Stimulated activated CD8-positive, alpha-beta memory T cell treated with anti-CD3 and anti-CD28 coated beads, Interleukin-2, amount 100 ng/mL, for 1 hour (primary cell): ENCODE measurements at regions not wholly inside any gene's neighbourhood (a gene's known extent, or its start where the extent isn't known, plus 50 kb on each side); places are given as distances from the start of the nearest gene placed in this dataset.
"Not testable (repeated sequence)": the region's sequence is repeated elsewhere in the genome, so short reads cannot be mapped to it uniquely, and the experiment has no call there.

ENCODE experiments used
- DNase-seq, 2 donors: peaks; one replicate each; pipeline ENCODE4 v3.0.0-alpha.2; 2020; ENCODE audit warnings: low read depth in 2 of 2

- no peak for DNase-seq
These were observed 225.0 kb downstream of the CYP26B1 start for GRCh38 chr2:71922499-71923142.

- DNase-seq: no peak
These were observed 225.6 kb downstream of the CYP26B1 start for GRCh38 chr2:71922091-71922490.

- not testable (repeated sequence) for DNase-seq
These were observed 226.8 kb downstream of the CYP26B1 start for GRCh38 chr2:71920819-71921218.

GRCh38 chr2:71919708-71920107, 228.0 kb downstream of the CYP26B1 start:
- DNase-seq: no peak

DNA sequence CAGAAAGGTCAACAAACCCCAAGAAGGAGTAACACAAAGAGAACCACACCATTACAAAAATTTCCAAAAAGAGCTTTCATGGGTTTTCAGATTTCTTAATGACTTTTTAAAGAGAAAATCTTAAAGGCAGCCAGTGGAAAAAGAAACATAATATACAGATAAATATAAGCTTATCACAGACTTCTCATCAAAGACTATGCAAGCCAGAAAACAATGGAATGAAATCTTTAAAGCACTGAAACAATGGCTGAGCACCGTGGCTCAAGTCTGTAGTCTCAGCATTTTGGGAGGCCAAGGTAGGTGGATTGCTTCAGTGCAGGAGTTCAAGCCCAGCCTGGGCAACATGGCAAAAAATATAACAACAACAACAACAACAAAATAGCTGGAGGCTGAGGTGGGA, 237.4 kb downstream of the CYP26B1 start:
- DNase-seq: no peak

GRCh38 chr2:71908798-71909197, 238.9 kb downstream of the CYP26B1 start:
- DNase-seq: no peak

- DNase-seq: no peak
These were observed 240.2 kb downstream of the CYP26B1 start for GRCh38 chr2:71907503-71907902.

DNA sequence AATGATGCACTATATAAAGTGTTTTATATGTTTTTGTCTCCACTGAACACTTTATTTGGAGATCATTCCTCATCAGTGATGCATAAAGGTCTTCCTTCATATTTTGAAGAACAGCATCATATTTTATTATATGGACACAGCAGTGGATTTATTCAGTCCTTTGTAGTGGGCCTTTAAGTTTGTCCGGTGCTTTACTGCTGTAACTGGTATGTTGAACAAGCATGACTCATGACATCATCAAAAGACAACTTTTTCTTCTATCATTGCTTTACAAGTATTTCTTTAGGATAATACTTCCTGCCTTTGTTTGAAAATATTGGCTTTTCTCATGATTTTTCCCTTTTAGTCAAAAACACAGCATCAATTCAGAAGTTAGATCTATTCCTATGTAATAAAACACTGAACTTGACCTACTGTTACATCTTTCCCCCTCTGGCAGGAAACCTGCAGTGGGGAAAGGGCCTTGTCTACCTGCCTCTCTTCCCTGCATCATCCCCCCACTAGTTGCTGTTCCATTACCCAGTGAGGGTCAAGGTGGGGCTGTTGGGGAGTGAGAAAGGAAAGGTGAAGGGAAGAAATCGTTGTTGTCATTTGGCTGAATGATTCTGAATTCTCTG, 241.2 kb downstream of the CYP26B1 start:
- DNase-seq: no peak

GRCh38 chr2:71905205-71905604, 242.5 kb downstream of the CYP26B1 start:
- no peak for DNase-seq

GRCh38 chr2:71903841-71904240, 243.8 kb downstream of the CYP26B1 start:
- DNase-seq: no peak

DNA sequence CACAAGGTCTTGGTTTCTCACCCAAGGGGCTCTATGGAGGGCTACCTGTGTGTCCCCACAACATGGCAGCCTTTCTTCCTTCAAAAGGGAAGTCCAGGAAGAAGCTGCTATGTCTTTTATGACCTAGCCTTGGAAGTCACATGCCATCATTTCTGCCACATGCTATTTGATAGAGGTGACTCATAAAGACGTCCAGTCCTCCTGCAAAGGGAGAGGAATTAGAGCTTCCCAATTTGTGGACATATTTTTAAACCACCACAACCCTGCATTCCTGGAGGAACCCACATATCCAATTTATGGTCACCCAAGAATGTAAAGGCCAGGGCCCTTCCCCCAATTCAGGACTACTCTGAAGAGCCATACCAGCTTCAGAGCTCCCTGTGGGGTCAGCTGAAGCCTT, 246.2 kb downstream of the CYP26B1 start:
- DNase-seq: no peak

DNA sequence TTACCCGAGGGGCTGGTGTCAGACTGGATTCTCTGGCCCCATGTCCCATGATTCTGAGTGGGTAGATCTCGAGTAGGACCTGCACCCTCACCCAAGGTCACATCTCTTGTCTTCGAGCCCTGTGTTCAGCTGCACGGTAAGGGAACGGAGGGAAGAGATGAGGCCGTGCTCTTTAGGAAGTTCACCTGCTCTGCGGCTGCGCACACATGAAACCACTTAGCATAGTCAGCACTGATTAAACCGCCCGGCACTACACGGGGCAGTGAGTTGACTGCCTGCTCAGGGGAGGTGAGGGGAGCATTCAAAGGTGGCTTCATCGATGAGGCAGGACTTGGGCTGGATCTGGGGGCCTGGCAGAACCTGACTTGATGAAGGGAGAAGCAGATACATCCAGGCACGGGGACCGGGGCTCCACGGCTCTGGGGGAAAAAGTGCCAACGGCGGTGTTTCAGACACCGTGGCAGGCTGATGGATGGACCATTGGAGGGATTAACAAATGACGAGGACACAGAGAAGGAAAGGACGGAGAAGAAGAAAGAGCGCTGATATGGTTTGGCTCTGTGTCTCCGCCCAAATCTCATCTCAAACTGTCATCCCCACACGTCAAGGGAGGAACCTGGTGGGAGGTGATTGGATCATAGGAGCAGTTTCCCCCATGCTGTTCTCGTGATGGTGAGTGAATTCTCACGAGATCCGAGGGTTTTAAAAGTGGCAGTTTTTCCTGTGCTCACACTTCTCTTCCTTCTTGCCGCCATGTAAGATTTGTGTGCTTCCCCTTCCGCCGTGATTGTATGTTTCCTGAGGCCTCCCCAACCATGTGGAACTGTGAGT, 248.6 kb downstream of the CYP26B1 start:
- no peak for DNase-seq

DNA sequence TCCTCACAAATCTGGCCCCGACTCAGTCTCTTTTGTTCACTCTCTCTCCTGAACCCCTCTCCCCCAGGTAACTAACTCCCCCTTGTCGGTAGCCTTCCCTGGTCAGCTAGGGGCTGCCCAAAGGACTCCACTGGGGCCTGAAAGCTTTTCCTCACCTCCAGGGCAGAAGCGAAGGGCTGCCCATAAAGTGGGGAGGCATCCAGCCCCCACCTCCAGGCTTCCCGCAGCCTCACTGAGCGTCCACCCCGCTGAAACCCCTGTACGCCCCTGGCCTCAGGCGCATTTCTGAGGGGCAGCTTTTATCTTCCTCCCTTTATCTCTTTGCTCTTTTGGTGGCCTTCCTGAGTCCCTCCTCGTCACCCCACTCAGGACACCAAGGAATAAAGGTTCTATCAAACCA, 249.3 kb downstream of the CYP26B1 start:
- DNase-seq: no peak

DNA sequence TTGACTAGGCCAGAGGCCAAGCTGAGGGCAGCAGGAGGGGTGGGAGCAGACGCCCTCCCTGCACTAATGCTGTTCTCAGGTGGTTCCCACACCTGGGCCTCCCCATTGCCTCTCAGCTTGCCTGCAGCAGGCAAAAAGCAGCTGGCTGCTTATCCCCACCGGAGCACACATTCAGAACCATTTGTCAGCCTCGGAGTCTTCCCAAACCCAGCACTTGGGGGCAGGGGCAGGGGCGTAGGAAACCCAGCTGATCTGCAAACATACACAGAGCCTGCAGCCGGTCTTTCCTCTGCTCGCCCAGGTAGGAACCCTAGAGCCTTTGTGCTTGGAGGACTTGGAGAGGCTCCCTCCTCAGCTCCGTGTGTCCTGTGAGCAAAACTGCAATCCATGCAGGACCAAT, 249.8 kb downstream of the CYP26B1 start:
- DNase-seq: no peak

DNA sequence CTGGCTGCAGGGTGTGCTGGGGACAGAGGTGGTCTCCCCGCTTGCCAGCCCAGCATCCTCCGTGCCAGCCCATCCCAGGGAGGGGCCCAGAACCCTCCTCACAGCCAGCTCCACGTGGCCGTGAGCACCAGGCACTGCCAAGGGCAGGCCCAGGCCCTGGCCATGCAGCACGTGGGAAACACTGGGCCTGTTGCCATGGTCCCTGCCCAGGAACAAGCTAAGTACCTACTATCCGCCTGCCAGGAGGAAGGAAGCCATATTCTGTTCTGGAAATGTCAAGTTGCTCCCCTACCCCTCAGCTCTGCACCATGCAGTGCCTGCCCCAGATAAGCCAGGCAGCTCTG, 250.6 kb downstream of the CYP26B1 start:
- DNase-seq: no peak

DNA sequence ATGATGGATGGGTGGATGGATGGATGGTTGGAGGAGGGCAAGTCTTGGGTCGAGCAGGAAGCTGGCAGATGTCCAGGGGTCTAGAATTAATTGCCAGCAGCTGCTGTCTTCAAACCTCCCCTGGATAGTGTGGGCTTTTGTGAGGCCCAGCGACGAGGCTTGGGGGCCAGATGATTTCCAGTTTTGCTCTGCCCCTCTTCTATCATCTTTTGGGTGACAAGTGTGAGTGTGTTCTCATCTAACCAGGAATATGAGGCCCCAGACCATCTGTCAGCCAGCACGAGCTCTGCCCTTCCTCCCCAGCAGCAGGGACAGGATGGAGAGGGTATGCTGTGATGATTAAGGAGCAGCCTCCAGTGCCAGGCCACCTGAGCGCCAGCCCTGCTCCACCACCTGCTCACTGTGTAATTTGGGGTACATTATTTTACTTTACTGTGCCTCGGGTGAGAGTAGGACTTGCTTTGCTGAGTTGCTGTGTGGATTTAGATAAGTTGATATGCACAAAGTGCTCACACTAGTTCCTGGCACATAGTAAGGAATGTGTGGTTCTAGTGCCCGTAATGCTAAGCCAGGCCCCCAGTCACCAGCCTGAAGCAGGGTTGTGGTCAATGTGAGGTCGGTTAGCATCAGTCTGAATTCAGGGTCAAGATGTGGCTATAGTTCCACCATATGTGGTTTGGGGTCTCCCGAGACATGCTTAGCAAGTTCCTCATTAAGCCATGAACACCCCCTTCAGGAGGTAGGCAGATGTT, 251.1 kb downstream of the CYP26B1 start:
- DNase-seq: no peak

DNA sequence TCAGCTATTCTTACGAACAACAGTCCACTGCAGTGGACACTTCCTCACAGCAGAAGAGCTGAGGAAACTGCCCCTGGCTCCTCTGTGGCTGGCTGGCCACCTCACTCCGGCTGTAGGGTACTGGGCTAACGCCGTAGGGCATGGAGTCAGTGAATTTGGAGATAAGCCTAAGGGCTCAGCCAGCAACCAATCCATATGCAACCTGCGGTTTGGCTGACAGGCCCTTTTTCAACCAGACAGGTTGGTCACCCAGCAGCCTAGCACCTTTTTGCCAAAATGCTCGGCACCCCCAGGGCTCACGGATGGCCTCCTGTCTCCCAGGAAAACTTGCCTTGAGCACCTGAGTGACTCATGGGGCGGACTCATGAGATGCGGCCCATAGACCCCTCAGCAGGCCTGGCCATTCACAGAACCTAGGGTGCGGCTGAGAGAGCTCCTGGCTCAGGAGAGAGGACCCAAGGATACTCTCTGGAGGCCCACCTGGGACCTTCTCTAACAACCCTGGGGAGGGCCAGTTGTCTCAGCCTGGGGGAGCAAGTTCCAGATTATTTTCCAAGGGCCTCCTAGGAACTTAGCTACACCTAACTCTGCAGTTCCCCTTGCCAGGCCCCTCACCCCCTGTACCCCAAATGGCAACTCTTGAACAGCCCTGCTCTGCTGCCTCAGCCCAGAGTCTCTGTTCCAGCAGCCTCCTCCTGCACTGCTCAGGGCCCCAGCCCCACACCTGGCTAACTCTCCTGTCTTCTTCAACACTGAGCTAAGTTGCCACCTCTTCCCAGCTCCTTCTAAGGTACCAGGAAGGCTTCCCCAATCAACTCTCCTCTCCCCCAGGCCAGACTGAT, 252.1 kb downstream of the CYP26B1 start:
- no peak for DNase-seq

DNA sequence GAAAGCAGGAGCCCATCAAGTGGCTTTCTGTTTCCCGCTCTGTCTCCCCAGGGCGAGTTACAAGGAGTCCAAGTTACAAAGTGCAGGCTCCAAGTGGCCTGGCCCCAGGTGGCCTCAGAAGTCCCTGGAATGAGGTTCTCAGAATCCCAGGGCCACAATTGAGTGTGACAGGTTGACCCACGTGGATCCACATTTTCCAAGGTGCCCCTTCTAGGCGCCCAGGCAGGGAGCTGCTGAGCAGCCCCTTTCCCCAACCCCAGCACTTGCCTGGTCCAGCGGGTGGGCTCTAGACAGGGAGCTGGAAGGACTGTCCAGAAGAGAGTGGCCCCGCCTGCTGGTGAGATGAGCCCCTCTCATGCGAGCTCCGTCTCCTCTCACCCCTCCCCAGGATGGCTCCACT, 253.4 kb downstream of the CYP26B1 start:
- no peak for DNase-seq

DNA sequence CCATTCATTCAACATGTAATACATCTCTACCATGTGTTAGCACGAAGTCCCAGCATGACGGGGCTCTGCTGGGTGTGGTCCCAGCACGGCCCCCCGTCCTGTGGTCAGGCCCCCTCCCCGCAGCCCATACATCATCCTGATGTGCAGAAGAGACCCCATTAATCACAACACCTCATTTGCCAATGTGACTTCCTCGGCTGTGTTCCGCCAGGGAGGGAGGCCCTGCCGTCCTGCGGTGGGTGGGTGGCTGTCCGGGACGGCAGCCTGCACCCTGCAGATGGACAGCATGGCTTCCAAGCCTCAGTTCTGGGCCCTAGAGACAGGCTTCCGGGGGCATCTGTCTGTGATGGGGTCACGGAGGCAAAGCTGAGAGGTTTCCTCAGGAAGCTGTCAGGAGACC, 254.0 kb downstream of the CYP26B1 start:
- no peak for DNase-seq

- DNase-seq: no peak
These were observed 254.8 kb downstream of the CYP26B1 start for GRCh38 chr2:71892896-71893295.

GRCh38 chr2:71892423-71892730, 255.3 kb downstream of the CYP26B1 start:
- DNase-seq: no peak
